Stimulated activated CD8-positive, alpha-beta memory T cell treated with anti-CD3 and anti-CD28 coated beads, Interleukin-4, amount 100 ng/mL, for 24 hours (primary cell): ENCODE measurements at regions not wholly inside any gene's neighbourhood (a gene's known extent, or its start where the extent isn't known, plus 50 kb on each side); places are given as distances from the start of the nearest gene placed in this dataset.
"Not testable (repeated sequence)": the region's sequence is repeated elsewhere in the genome, so short reads cannot be mapped to it uniquely, and the experiment has no call there.

ENCODE experiments used
- DNase-seq: peaks from one replicate; pipeline ENCODE4 v3.0.0-alpha.2; 2020; ENCODE audit warnings: low read depth

DNA sequence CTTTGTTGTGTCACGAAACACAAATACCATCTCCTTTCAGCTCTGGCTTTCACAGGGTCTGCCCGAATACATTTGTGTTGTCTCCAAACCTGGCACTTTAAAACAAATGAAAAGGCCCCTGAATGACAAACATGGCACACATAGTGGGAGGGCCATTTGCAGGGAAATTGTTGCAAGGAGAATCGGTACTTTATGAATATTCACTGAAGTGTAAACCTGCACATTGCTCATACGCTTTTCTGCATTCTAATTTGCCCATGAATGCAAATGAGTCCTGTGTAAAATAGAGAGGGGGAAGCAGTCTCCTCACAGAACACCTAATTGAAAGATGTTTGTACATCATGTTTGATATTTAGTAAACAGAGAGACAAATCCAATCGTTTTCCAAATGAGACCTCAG, 82.7 kb upstream of the PCDH8 start:
- DNase-seq: no peak

- DNase-seq: no peak
These were observed 81.4 kb upstream of the PCDH8 start for GRCh38 chr13:52929846-52930245.

GRCh38 chr13:52926971-52927370, 78.5 kb upstream of the PCDH8 start:
- no peak for DNase-seq

DNA sequence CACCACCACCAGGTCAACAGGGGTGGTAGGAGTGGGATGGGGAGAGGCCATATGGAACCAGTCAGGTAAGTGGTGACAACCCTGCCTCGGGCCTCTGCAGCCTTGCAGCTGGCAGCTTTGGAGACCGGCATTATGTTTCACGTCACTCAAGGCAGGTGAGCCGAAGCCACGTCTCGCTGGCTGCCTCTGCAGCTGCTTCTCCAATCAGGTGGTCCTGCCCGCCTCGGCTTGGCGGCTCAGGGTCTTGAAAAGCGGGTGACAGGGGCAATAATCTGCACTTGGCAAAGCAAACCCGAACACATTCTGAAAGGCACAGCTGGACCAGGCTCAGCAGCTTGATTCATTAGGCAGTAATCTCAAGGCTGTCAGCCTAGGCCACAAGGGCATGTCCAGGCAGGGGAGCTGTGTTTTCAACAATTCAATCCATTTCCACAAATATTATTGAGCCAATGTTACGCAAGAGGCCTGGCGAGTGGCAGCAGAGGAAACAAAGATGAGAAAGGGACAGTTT, 77.4 kb upstream of the PCDH8 start:
- DNase-seq: no peak

- no peak for DNase-seq
These were observed 76.8 kb upstream of the PCDH8 start for GRCh38 chr13:52925251-52925650.

- no peak for DNase-seq
These were observed 76.1 kb upstream of the PCDH8 start for GRCh38 chr13:52924289-52925148.

- DNase-seq: no peak
These were observed 74.5 kb upstream of the PCDH8 start for GRCh38 chr13:52922961-52923360.

DNA sequence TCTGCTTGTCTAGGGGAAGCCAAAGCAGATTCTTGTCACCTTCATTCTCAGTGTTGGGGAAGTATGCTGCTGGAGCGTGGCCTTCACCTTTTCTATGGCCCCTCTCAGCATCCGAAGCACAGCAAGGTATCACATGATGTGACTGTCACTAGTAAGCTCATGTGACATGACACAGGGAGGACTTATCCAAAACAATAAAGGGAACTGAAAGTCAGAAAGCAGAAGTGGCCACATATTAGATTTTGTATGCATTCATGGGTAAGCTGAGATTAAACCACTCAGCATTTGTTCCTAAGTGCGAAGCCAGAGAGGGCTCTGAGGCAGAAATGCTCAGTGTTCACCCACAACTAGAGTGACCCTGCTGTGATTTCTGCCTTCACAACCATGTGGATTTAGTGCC, 72.8 kb upstream of the PCDH8 start:
- no peak for DNase-seq

- no peak for DNase-seq
These were observed 68.1 kb upstream of the PCDH8 start for GRCh38 chr13:52916486-52916990.

DNA sequence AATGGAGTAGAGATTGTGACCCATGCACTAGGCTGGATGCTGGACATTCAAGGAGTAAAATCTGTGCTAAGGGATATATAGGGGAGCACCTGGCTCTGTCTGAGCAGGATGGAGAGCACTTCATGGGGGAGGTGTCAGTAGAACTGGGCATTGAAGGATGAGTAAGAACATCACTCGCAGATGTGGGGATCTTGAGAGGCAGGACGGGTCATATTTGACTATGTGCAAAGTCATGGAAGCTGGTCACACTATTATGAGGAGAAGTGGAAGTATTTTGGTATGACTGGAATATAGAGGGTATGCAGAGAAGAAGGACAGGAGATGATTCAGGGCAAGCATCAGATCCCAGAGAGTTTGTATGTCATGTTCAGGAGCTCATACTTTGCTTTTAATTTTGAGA, 62.9 kb upstream of the PCDH8 start:
- no peak for DNase-seq

- not testable (repeated sequence) for DNase-seq
These were observed 61.9 kb upstream of the PCDH8 start for GRCh38 chr13:52910318-52910717.

GRCh38 chr13:52906122-52906903, 57.9 kb upstream of the PCDH8 start:
- no peak for DNase-seq

- DNase-seq: no peak
These were observed 57.3 kb upstream of the PCDH8 start for GRCh38 chr13:52905701-52906100.

GRCh38 chr13:52903320-52903719, 54.9 kb upstream of the PCDH8 start:
- no peak for DNase-seq

DNA sequence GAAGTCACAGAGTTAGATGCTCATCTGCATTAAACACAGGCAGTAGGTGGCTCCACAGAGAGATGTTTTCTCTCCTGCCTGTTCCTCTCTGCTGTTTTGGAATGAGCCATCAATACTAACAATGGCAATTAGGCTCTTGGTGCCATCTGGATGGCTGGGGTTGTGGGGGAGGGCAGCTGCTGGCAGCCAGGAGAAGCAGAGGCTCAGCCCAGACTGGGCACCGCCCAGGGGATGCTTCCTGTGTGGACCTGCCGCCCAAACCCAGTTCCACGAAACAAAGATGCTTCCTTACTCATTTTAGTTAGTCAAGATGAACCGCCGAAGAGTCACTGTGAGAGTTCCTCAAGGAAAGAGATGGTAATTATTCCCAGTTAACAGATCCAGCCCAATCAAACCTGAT, 50.8 kb upstream of the PCDH8 start:
- DNase-seq: no peak
